Muscle of leg (tissue), 3 donors: ENCODE measurements at regions not wholly inside any gene's neighbourhood (a gene's known extent, or its start where the extent isn't known, plus 50 kb on each side); places are given as distances from the start of the nearest gene placed in this dataset.

Experiments
- DNase-seq: peaks from one replicate; pipeline ENCODE4 v3.0.0; 2013
- H3K27ac ChIP-seq: one replicate; pipeline ENCODE4 v1.5.1; 2013; ENCODE audit warnings: mild to moderate bottlenecking, low read length, control low read depth
- H3K27me3 ChIP-seq: one replicate; pipeline ENCODE4 v1.6.1; 2013; ENCODE audit warnings: low read length; ENCODE audit not compliant: control insufficient read depth, insufficient read depth
- H3K36me3 ChIP-seq: one replicate; pipeline ENCODE4 v1.6.1; 2013; ENCODE audit warnings: low read length; ENCODE audit not compliant: control insufficient read depth, insufficient read depth
- H3K4me1 ChIP-seq: one replicate; pipeline ENCODE4 v1.6.1; 2013; ENCODE audit warnings: low read length; ENCODE audit not compliant: control insufficient read depth, insufficient read depth
- H3K4me3 ChIP-seq: one replicate; pipeline ENCODE4 v1.5.1; 2013; ENCODE audit warnings: low read length, control low read depth
- H3K9me3 ChIP-seq: replicated peaks from 2 replicates; pipeline ENCODE4 v1.6.1; 2013; ENCODE audit warnings: low read depth, low read length; ENCODE audit not compliant: control insufficient read depth
- whole genome bisulfite sequencing: methylation state at CpG from one replicate; pipeline ENCODE4 v1.1.5; 2013; ENCODE audit warnings: missing lambda C conversion rate; ENCODE audit not compliant: insufficient coverage; 5-methylcytosine and 5-hydroxymethylcytosine counted together

DNA sequence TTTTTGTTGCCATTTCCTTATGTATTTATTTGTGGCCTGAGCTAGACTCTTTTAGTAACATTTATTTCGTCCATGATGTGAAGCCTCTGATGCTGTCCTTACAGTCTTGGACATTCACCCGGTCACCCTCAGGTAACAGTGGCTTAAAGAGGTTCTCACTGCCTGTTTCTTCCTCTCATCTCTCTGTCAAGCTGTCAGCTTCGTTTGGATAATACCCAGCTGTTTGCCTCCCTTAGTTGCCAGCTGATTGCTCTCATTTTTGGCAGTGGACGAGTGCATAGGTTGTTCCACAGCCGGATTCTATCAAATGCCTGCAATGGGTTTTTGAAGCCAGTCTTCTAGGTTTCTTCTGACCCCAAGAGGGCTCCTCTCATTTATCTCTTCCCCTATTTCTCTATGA lies 427.7 kb downstream of the MED10 start:
- Histone ChIP-seq H3K4me1 (no peaks in the 10 kb centered on the region), H3K36me3 (no peaks in the 10 kb centered on the region), H3K4me3 (no peak overlapping the region), H3K27me3 (no peaks in the 10 kb centered on the region), H3K27ac (no peak overlapping the region), H3K9me3 (no peaks in the 10 kb centered on the region)
- WGBS: 68% methylated on average over 5 of the region's 5 CpGs
- DNase-seq: no peak

DNA sequence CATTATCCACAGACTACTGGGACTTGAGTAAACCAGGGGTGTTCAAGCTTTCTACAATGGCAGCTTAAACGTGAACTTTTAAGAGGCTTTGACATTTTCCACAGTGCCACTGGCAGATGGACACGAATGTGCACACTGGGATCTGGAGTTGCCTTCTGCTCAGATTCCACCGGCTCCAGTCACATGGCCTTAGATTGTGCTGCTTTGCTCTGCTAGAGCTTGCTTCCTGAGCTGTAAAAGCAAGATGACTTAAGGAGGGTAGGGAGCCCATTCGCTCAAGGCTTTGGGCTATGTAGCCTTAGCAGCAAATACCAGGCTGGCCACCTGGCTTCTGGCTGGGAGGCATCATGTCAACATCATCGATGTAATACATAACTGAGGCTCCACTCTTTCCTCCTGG lies 436.9 kb downstream of the MED10 start:
- 77% methylated on average over 4 of the region's 5 CpGs for WGBS
- H3K9me3 ChIP-seq: no peaks in the 10 kb centered on the region
- no peaks in the 10 kb centered on the region for H3K4me1 ChIP-seq
- H3K36me3 ChIP-seq: no peaks in the 10 kb centered on the region
- H3K27ac ChIP-seq: no peak overlapping the region
- no peak overlapping the region for H3K4me3 ChIP-seq
- H3K27me3 ChIP-seq: no peaks in the 10 kb centered on the region
- no peak for DNase-seq

DNA sequence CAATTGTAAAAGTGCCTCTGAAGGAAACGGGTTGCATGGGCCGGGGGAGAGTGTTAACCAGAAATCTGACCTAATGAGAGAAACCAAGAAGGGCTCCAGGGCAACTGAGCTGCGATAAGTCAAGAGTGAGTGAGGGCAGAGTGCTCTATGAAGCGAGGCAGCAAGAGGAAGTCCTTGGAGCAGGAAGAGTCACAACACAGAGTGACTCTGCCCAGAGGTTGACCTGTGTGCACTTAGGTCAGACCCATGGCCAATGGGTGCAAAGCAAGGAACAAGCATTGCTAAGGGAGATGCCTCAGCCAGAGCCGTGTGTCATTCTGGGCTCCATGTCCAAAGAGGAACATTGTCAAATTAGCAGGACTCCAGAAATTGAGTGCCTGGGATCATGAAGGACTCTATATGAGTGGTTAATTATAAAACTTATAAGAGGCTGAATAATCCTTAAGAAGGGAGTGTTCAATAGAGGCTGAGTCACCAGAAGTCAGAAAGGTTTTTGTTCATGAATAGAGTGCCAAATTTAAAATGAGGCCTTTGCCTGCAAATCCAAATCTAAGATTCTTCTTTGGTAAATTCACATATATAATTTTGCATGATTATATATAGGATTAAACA lies 438.5 kb downstream of the MED10 start:
- H3K4me1 ChIP-seq: no peaks in the 10 kb centered on the region
- no peak for DNase-seq
- H3K27ac ChIP-seq: no peak overlapping the region
- H3K4me3 ChIP-seq: no peak overlapping the region
- WGBS: 84% methylated on average over 4 of the region's 5 CpGs
- no peaks in the 10 kb centered on the region for H3K27me3 ChIP-seq
- H3K9me3 ChIP-seq: no peaks in the 10 kb centered on the region
- H3K36me3 ChIP-seq: no peaks in the 10 kb centered on the region

DNA sequence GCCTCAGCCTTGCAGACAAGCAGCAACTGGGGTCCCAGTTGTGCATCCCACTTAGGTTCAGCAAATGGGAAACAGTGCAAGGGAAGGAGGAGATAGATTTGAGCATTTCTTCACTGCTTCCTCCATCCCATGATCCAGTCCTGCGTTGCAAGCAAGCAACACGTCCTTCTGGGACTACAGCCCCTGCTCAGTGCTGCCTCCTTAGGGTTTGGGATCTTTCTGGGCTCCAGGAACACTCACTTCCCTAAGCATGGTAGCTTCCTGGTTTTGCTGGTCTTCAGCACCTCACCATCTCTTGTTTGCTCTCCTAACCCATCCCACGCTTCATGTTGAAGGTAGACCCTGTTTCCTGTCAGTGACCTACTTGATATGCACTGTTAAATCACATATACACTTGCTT lies 444.7 kb downstream of the MED10 start:
- Histone ChIP-seq H3K36me3 (no peaks in the 10 kb centered on the region), H3K9me3 (no peaks in the 10 kb centered on the region), H3K4me3 (no peak overlapping the region), H3K27me3 (no peaks in the 10 kb centered on the region), H3K4me1 (no peaks in the 10 kb centered on the region), H3K27ac (no peak overlapping the region)
- no peak for DNase-seq
- 78% methylated on average over 3 of the region's 3 CpGs for WGBS

- H3K36me3 ChIP-seq: no peaks in the 10 kb centered on the region
- no peaks in the 10 kb centered on the region for H3K27me3 ChIP-seq
- no peaks in the 10 kb centered on the region for H3K4me1 ChIP-seq
- no peaks in the 10 kb centered on the region for H3K9me3 ChIP-seq
- WGBS: 76% methylated on average over 3 of the region's 5 CpGs
- no peak for DNase-seq
- H3K27ac ChIP-seq: no peak overlapping the region
- H3K4me3 ChIP-seq: no peak overlapping the region
Observed at GRCh38 chr5:5932824-5933223, 445.5 kb downstream of the MED10 start.

DNA sequence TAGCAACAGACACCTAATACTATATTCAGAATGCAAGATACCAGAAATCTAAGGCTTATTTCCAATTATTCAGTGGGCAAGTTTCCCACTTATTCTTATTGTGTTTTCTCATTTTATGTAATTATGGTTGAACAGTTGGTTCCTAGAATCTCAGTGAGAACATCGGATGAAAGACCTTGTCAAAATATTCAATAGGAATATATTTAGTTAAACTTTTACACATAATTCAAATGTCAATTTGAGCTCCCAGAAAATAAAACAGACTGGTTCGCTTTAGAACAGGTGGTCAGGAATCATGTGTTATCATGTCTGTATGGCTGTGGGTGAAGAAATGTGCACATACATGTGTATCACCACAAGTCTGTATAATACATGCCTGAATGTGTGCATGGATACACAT lies 447.8 kb downstream of the MED10 start:
- Histone ChIP-seq H3K4me1 (no peaks in the 10 kb centered on the region), H3K4me3 (no peak overlapping the region), H3K27ac (no peak overlapping the region), H3K36me3 (no peaks in the 10 kb centered on the region), H3K9me3 (no peaks in the 10 kb centered on the region), H3K27me3 (no peaks in the 10 kb centered on the region)
- no peak for DNase-seq
- WGBS: no CpG with 5 or more reads among the region's 2 CpGs

- no peak for DNase-seq
- Histone ChIP-seq H3K4me3 (no peak overlapping the region), H3K36me3 (no peaks in the 10 kb centered on the region), H3K4me1 (no peaks in the 10 kb centered on the region), H3K27ac (no peak overlapping the region), H3K27me3 (no peaks in the 10 kb centered on the region), H3K9me3 (no peaks in the 10 kb centered on the region)
- 40% methylated on average over 6 of the region's 7 CpGs for WGBS
Observed at GRCh38 chr5:5929291-5930020, 448.9 kb downstream of the MED10 start.

- H3K27ac ChIP-seq: no peak overlapping the region
- DNase-seq: no peak
- no peak overlapping the region for H3K4me3 ChIP-seq
- H3K9me3 ChIP-seq: no peaks in the 10 kb centered on the region
- H3K4me1 ChIP-seq: no peaks in the 10 kb centered on the region
- WGBS: 90% methylated on average over 7 of the region's 7 CpGs
- H3K27me3 ChIP-seq: no peaks in the 10 kb centered on the region
- H3K36me3 ChIP-seq: no peaks in the 10 kb centered on the region
Observed at GRCh38 chr5:5925191-5925590, 453.2 kb downstream of the MED10 start.

DNA sequence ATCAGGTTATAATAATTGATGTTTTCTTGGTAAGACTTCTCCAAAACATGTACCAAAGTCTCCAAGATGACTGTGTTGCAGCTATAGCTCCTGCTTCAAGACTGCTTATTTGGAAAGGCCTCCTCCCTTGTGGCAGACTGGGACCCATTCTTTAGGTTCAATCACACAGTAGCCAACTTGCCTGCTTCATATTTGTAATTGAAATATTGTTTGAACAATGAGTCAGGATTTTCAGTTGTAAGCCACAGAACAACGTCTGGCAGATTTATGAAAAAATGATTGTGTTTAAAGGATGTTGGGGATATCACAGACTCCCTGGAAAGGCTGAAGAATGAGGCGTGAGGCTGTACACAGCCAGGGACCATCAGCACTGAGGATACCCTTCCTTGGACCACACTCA lies 458.9 kb downstream of the MED10 start:
- H3K36me3 ChIP-seq: no peaks in the 10 kb centered on the region
- H3K9me3 ChIP-seq: no peaks in the 10 kb centered on the region
- H3K4me3 ChIP-seq: no peak overlapping the region
- DNase-seq: no peak
- no peaks in the 10 kb centered on the region for H3K4me1 ChIP-seq
- H3K27ac ChIP-seq: no peak overlapping the region
- H3K27me3 ChIP-seq: no peaks in the 10 kb centered on the region
- WGBS: 60% methylated on average over 2 of the region's 2 CpGs

DNA sequence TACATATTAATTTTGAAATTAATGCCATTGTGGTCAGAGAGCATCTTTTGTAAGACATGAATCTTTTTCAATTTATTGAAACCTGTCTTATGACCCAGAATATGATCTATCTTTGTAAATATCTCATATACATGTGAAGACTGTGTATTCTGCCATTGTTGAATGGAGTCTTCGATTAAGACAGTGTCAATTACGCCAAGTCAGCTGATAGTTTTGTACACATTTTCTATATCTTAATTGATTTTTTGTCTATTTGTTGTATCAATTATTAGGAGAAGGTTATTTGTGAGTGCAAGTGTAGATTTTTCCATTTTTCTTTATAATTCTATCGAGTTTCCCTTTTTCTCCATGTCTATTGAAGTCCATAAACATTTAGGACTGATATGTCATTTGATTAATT lies 471.6 kb downstream of the MED10 start:
- Histone ChIP-seq H3K27me3 (no peaks in the 10 kb centered on the region), H3K36me3 (no peaks in the 10 kb centered on the region), H3K4me1 (no peaks in the 10 kb centered on the region), H3K27ac (no peak overlapping the region), H3K9me3 (no peaks in the 10 kb centered on the region), H3K4me3 (no peak overlapping the region)
- no peak for DNase-seq
- WGBS: no CpG with 5 or more reads among the region's 3 CpGs

- Histone ChIP-seq H3K4me1 (no peaks in the 10 kb centered on the region), H3K27me3 (no peaks in the 10 kb centered on the region), H3K9me3 (no peaks in the 10 kb centered on the region), H3K36me3 (no peaks in the 10 kb centered on the region), H3K27ac (no peak overlapping the region), H3K4me3 (no peak overlapping the region)
- WGBS: no CpG with 5 or more reads among the region's 2 CpGs
- DNase-seq: no peak
Observed at GRCh38 chr5:5905186-5905585, 473.2 kb downstream of the MED10 start.
